ENCODE measurements at regions not wholly inside any gene's neighbourhood (a gene's known extent, or its start where the extent isn't known, plus 50 kb on each side); places are given as distances from the start of the nearest gene placed in this dataset.
"Not testable (repeated sequence)": the region's sequence is repeated elsewhere in the genome, so short reads cannot be mapped to it uniquely, and the experiment has no call there.

GRCh38 chr9:106092083-106092482 is 397.7 kb downstream of the TMEM38B start:
- TF ChIP-seq POLR2A (IDR thresholded peaks at IDR 0.05; ENCODE audit: extremely low read depth, insufficient read length) (no peak), MYC (IDR thresholded peaks at IDR 0.05; ENCODE audit: low read depth, low read length) (no peak)
- TF ChIP-seq, protein P1, sequence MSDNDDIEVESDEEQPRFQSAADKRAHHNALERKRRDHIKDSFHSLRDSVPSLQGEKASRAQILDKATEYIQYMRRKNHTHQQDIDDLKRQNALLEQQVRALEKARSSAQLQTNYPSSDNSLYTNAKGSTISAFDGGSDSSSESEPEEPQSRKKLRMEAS (IDR thresholded peaks at IDR 0.05; ENCODE audit: low read depth, low read length) = no peak
- TF ChIP-seq, protein P2, sequence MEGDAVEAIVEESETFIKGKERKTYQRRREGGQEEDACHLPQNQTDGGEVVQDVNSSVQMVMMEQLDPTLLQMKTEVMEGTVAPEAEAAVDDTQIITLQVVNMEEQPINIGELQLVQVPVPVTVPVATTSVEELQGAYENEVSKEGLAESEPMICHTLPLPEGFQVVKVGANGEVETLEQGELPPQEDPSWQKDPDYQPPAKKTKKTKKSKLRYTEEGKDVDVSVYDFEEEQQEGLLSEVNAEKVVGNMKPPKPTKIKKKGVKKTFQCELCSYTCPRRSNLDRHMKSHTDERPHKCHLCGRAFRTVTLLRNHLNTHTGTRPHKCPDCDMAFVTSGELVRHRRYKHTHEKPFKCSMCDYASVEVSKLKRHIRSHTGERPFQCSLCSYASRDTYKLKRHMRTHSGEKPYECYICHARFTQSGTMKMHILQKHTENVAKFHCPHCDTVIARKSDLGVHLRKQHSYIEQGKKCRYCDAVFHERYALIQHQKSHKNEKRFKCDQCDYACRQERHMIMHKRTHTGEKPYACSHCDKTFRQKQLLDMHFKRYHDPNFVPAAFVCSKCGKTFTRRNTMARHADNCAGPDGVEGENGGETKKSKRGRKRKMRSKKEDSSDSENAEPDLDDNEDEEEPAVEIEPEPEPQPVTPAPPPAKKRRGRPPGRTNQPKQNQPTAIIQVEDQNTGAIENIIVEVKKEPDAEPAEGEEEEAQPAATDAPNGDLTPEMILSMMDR (IDR thresholded peaks at IDR 0.05; ENCODE audit: low read depth, low read length) = no peak
- no peak for DNase-seq (ENCODE audit: low read depth)
- H3K4me3 ChIP-seq (ENCODE audit: low read depth, low read length) = no peak overlapping the region

GRCh38 chr9:106102821-106103220 is 408.5 kb downstream of the TMEM38B start:
- H3K4me3 ChIP-seq (ENCODE audit: low read depth, low read length) = no peak overlapping the region
- no peak for DNase-seq (ENCODE audit: low read depth)
- no peak for TF ChIP-seq MYC (IDR thresholded peaks at IDR 0.05; ENCODE audit: low read depth, low read length)

- no peak for DNase-seq (ENCODE audit: low read depth)
- no peak overlapping the region for H3K4me3 ChIP-seq (ENCODE audit: low read depth, low read length)
- TF ChIP-seq POLR2A (IDR thresholded peaks at IDR 0.05; ENCODE audit: extremely low read depth, insufficient read length) (no peak), MYC (IDR thresholded peaks at IDR 0.05; ENCODE audit: low read depth, low read length) (no peak)
- TF ChIP-seq, protein P1 (IDR thresholded peaks at IDR 0.05; ENCODE audit: low read depth, low read length) = no peak
- TF ChIP-seq, protein P2 (IDR thresholded peaks at IDR 0.05; ENCODE audit: low read depth, low read length) = no peak
Observed at GRCh38 chr9:106104887-106105286, 410.5 kb downstream of the TMEM38B start.

GRCh38 chr9:106106396-106106795 is 412.1 kb downstream of the TMEM38B start:
- TF ChIP-seq POLR2A (IDR thresholded peaks at IDR 0.05; ENCODE audit: extremely low read depth, insufficient read length) (no peak), MYC (IDR thresholded peaks at IDR 0.05; ENCODE audit: low read depth, low read length) (no peak)
- TF ChIP-seq, protein P1 (IDR thresholded peaks at IDR 0.05; ENCODE audit: low read depth, low read length) = no peak
- TF ChIP-seq, protein P2 (IDR thresholded peaks at IDR 0.05; ENCODE audit: low read depth, low read length) = no peak
- H3K4me3 ChIP-seq (ENCODE audit: low read depth, low read length) = no peak overlapping the region
- DNase-seq (ENCODE audit: low read depth) = no peak

DNA sequence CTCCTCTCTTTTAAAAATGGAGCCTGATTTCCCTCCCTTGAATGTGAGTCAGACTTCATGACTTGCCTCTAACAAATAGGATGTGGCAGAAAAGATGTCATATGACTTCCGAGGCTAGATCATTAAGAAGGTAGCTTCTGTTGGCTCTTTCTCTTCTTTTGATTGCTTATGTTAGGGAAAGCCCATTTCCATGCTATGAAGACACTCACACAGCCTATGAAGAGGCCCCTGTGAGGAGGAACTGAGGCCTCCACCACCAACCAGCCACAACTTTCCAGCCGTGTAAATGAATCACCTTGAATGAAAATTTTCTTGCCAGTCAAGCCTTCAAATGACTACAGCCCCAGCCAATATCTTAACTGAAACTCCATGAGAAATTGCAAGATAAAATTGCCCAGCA is 413.4 kb downstream of the TMEM38B start:
- no peak for DNase-seq (ENCODE audit: low read depth)
- TF ChIP-seq, protein P2 (IDR thresholded peaks at IDR 0.05; ENCODE audit: low read depth, low read length) = no peak
- TF ChIP-seq, protein P1 (IDR thresholded peaks at IDR 0.05; ENCODE audit: low read depth, low read length) = no peak
- TF ChIP-seq POLR2A (IDR thresholded peaks at IDR 0.05; ENCODE audit: extremely low read depth, insufficient read length) = no peak
- no peak for TF ChIP-seq MYC (IDR thresholded peaks at IDR 0.05; ENCODE audit: low read depth, low read length)
- H3K4me3 ChIP-seq (ENCODE audit: low read depth, low read length) = no peak overlapping the region

DNA sequence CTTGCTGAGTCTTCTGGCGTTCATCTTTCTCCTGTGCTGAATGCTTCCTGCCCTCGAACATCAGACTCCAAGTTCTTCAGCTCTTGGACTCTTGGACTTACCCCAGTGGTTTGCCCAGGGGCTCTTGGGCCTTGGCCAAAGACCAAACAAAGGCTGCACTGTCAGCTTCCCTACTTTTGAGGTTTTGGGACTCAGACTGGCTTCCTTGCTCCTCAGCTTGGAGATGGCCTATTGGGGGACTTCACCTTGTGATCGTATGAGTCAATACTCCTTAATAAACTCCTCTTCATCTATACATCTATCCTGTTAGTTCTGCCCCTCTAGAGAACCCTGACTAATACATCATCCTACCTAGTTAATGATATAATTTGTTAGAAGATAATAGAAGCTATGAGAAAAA is 415.4 kb downstream of the TMEM38B start:
- not testable (repeated sequence) for H3K4me3 ChIP-seq (ENCODE audit: low read depth, low read length); DNase-seq (ENCODE audit: low read depth)

DNA sequence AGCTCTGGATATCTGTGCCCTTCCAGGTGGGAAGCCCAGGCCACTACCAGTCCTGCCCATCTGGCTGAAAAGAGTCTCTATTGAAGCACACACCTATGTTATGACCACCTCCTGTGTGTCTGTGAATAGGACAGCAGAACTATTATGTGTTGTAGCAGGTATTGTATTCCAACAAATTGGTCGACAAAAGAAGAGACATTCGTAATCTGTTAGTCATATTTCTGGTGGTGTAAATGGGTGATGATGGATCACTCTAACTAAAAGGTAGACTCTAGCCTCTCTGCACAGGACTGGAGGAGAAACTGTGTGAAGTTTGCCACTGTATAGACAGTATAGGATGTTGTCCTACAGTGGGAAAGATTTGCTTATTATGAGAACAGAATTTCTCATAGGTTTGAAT is 416.1 kb downstream of the TMEM38B start:
- TF ChIP-seq POLR2A (IDR thresholded peaks at IDR 0.05; ENCODE audit: extremely low read depth, insufficient read length) = no peak
- TF ChIP-seq MYC (IDR thresholded peaks at IDR 0.05; ENCODE audit: low read depth, low read length) = no peak
- TF ChIP-seq, protein P1 (IDR thresholded peaks at IDR 0.05; ENCODE audit: low read depth, low read length) = no peak
- TF ChIP-seq, protein P2 (IDR thresholded peaks at IDR 0.05; ENCODE audit: low read depth, low read length) = no peak
- H3K4me3 ChIP-seq (ENCODE audit: low read depth, low read length) = no peak overlapping the region
- no peak for DNase-seq (ENCODE audit: low read depth)

Data from NB4 (cell line).